ENCODE measurements at regions not wholly inside any gene's neighbourhood (a gene's known extent, or its start where the extent isn't known, plus 50 kb on each side); places are given as distances from the start of the nearest gene placed in this dataset.

DNA sequence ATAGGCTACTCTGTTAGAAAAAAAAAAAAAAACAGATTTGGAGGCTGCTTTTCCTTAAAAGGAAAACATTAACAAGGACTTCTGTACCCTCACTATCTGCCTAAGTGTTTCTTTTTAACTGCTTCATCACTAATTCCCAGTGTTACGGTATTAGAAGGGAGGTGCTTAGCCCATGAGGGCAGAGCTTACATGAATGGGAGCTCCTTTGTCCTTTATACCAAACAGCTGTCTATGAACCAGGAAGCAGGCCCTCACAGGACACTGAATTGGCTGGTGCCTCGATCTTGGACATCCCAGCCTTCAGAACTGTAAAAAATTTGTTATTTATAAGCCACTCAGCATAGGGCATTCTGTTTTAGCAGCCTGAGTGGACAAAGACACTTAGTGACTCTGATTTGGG is 215.6 kb upstream of the NRSN1 start:
- TF ChIP-seq CTCF (IDR thresholded peaks at IDR 0.05) (no peak), CBFB (CRISPR knock-in tag; IDR thresholded peaks at IDR 0.05; ENCODE audit: low read depth) (no peak), ESRRA (CRISPR knock-in tag; IDR thresholded peaks at IDR 0.05; ENCODE audit: borderline replicate concordance) (no peak), IRF2 (CRISPR knock-in tag; IDR thresholded peaks at IDR 0.05; ENCODE audit: borderline replicate concordance, low read depth) (no peak), FOXP4 (CRISPR knock-in tag; IDR thresholded peaks at IDR 0.05) (no peak)
- TF ChIP-seq, protein P1, sequence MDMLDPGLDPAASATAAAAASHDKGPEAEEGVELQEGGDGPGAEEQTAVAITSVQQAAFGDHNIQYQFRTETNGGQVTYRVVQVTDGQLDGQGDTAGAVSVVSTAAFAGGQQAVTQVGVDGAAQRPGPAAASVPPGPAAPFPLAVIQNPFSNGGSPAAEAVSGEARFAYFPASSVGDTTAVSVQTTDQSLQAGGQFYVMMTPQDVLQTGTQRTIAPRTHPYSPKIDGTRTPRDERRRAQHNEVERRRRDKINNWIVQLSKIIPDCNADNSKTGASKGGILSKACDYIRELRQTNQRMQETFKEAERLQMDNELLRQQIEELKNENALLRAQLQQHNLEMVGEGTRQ (CRISPR knock-in tag; IDR thresholded peaks at IDR 0.05) = no peak
- TF ChIP-seq, protein P2, sequence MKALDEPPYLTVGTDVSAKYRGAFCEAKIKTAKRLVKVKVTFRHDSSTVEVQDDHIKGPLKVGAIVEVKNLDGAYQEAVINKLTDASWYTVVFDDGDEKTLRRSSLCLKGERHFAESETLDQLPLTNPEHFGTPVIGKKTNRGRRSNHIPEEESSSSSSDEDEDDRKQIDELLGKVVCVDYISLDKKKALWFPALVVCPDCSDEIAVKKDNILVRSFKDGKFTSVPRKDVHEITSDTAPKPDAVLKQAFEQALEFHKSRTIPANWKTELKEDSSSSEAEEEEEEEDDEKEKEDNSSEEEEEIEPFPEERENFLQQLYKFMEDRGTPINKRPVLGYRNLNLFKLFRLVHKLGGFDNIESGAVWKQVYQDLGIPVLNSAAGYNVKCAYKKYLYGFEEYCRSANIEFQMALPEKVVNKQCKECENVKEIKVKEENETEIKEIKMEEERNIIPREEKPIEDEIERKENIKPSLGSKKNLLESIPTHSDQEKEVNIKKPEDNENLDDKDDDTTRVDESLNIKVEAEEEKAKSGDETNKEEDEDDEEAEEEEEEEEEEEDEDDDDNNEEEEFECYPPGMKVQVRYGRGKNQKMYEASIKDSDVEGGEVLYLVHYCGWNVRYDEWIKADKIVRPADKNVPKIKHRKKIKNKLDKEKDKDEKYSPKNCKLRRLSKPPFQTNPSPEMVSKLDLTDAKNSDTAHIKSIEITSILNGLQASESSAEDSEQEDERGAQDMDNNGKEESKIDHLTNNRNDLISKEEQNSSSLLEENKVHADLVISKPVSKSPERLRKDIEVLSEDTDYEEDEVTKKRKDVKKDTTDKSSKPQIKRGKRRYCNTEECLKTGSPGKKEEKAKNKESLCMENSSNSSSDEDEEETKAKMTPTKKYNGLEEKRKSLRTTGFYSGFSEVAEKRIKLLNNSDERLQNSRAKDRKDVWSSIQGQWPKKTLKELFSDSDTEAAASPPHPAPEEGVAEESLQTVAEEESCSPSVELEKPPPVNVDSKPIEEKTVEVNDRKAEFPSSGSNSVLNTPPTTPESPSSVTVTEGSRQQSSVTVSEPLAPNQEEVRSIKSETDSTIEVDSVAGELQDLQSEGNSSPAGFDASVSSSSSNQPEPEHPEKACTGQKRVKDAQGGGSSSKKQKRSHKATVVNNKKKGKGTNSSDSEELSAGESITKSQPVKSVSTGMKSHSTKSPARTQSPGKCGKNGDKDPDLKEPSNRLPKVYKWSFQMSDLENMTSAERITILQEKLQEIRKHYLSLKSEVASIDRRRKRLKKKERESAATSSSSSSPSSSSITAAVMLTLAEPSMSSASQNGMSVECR (CRISPR knock-in tag; IDR thresholded peaks at IDR 0.05; ENCODE audit: borderline replicate concordance) = no peak
